ENCODE measurements at regions not wholly inside any gene's neighbourhood (a gene's known extent, or its start where the extent isn't known, plus 50 kb on each side); places are given as distances from the start of the nearest gene placed in this dataset.

DNA sequence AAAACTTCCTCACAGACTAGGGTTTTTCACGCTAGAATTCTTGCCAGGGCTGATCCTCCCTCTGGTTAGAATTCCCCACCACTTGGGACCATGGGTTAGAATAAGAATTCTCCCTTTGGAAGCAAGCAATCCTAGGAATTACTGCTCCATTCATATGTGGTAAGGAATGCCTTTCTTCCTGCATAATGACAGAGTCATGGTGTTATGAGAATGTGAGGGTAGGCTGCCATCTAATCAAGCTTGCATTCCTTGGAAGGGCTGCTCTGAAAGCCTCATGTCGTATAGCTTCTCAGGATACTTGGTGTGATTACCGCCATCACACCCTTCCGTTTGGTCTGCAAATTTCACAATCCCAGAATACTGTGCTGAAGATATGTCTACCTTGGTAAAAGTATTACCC is 1282.4 kb upstream of the PIK3C3 start:
- in situ Hi-C loops (cut with MboI) = no loop called here
- ATAC-seq (no peak), FAIRE-seq (no peak), DNase-seq (ENCODE audit: low read depth, low spot score) (no peak)
- intact Hi-C loops (cut with micrococcal nuclease; ENCODE audit: unreplicated experiment) = no loop called here
- POLR2A ChIA-PET = no interaction called here
- no peaks in the 10 kb centered on the region for H3K4me1 ChIP-seq (ENCODE audit: control insufficient read depth, insufficient read depth, low read length)
- RAD21 ChIA-PET (ENCODE audit: unreplicated experiment) = no interaction called here
- no peak overlapping the region for H2AFZ ChIP-seq (ENCODE audit: control insufficient read depth, low read depth, low read length)
- no peaks in the 10 kb centered on the region for H3K79me2 ChIP-seq (ENCODE audit: control insufficient read depth, insufficient read depth, low read length)
- no TSS peak for BruUV-seq (replicated peaks)
- TF ChIP-seq PAX8 (IDR thresholded peaks at IDR 0.05) (no peak), NFIC (IDR thresholded peaks at IDR 0.05; ENCODE audit: low read depth, low read length) (no peak), SP1 (IDR thresholded peaks at IDR 0.05; ENCODE audit: low read depth, low read length) (no peak), EED (IDR thresholded peaks at IDR 0.05; ENCODE audit: low read depth) (no peak), SMARCA5 (IDR thresholded peaks at IDR 0.05) (no peak), ZSCAN29 (IDR thresholded peaks at IDR 0.05) (no peak), RUNX3 (IDR thresholded peaks at IDR 0.05; ENCODE audit: low read length) (no peak), FOS (IDR thresholded peaks at IDR 0.05; ENCODE audit: borderline replicate concordance, extremely low read depth, insufficient read length) (no peak), BCL11A (IDR thresholded peaks at IDR 0.05; ENCODE audit: low read depth, low read length) (no peak), SPI1 (IDR thresholded peaks at IDR 0.05; ENCODE audit: borderline replicate concordance, insufficient read depth, low read depth, low read length) (no peak), KDM1A (IDR thresholded peaks at IDR 0.05; ENCODE audit: borderline replicate concordance) (no peak), JUNB (IDR thresholded peaks at IDR 0.05) (no peak)
- TF ChIP-seq, protein P1, sequence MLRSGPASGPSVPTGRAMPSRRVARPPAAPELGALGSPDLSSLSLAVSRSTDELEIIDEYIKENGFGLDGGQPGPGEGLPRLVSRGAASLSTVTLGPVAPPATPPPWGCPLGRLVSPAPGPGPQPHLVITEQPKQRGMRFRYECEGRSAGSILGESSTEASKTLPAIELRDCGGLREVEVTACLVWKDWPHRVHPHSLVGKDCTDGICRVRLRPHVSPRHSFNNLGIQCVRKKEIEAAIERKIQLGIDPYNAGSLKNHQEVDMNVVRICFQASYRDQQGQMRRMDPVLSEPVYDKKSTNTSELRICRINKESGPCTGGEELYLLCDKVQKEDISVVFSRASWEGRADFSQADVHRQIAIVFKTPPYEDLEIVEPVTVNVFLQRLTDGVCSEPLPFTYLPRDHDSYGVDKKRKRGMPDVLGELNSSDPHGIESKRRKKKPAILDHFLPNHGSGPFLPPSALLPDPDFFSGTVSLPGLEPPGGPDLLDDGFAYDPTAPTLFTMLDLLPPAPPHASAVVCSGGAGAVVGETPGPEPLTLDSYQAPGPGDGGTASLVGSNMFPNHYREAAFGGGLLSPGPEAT (IDR thresholded peaks at IDR 0.05; ENCODE audit: low read depth) = no peak
- TF ChIP-seq, protein P2, sequence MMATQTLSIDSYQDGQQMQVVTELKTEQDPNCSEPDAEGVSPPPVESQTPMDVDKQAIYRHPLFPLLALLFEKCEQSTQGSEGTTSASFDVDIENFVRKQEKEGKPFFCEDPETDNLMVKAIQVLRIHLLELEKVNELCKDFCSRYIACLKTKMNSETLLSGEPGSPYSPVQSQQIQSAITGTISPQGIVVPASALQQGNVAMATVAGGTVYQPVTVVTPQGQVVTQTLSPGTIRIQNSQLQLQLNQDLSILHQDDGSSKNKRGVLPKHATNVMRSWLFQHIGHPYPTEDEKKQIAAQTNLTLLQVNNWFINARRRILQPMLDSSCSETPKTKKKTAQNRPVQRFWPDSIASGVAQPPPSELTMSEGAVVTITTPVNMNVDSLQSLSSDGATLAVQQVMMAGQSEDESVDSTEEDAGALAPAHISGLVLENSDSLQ (IDR thresholded peaks at IDR 0.05) = no peak
- TF ChIP-seq, protein P3, sequence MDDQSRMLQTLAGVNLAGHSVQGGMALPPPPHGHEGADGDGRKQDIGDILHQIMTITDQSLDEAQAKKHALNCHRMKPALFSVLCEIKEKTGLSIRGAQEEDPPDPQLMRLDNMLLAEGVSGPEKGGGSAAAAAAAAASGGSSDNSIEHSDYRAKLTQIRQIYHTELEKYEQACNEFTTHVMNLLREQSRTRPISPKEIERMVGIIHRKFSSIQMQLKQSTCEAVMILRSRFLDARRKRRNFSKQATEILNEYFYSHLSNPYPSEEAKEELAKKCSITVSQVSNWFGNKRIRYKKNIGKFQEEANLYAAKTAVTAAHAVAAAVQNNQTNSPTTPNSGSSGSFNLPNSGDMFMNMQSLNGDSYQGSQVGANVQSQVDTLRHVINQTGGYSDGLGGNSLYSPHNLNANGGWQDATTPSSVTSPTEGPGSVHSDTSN (IDR thresholded peaks at IDR 0.05; ENCODE audit: insufficient replicate concordance, low read depth, low read length) = no peak
- TF ChIP-seq, protein P4, sequence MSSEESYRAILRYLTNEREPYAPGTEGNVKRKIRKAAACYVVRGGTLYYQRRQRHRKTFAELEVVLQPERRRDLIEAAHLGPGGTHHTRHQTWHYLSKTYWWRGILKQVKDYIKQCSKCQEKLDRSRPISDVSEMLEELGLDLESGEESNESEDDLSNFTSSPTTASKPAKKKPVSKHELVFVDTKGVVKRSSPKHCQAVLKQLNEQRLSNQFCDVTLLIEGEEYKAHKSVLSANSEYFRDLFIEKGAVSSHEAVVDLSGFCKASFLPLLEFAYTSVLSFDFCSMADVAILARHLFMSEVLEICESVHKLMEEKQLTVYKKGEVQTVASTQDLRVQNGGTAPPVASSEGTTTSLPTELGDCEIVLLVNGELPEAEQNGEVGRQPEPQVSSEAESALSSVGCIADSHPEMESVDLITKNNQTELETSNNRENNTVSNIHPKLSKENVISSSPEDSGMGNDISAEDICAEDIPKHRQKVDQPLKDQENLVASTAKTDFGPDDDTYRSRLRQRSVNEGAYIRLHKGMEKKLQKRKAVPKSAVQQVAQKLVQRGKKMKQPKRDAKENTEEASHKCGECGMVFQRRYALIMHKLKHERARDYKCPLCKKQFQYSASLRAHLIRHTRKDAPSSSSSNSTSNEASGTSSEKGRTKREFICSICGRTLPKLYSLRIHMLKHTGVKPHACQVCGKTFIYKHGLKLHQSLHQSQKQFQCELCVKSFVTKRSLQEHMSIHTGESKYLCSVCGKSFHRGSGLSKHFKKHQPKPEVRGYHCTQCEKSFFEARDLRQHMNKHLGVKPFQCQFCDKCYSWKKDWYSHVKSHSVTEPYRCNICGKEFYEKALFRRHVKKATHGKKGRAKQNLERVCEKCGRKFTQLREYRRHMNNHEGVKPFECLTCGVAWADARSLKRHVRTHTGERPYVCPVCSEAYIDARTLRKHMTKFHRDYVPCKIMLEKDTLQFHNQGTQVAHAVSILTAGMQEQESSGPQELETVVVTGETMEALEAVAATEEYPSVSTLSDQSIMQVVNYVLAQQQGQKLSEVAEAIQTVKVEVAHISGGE (CRISPR knock-in tag; IDR thresholded peaks at IDR 0.05) = no peak
- TF ChIP-seq, protein P5, sequence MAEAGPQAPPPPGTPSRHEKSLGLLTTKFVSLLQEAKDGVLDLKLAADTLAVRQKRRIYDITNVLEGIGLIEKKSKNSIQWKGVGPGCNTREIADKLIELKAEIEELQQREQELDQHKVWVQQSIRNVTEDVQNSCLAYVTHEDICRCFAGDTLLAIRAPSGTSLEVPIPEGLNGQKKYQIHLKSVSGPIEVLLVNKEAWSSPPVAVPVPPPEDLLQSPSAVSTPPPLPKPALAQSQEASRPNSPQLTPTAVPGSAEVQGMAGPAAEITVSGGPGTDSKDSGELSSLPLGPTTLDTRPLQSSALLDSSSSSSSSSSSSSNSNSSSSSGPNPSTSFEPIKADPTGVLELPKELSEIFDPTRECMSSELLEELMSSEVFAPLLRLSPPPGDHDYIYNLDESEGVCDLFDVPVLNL (IDR thresholded peaks at IDR 0.05; ENCODE audit: low read depth, low read length) = no peak
- H3K9ac ChIP-seq (ENCODE audit: control insufficient read depth, insufficient read depth, low read length) = no peak overlapping the region
- no peak overlapping the region for H3K4me3 ChIP-seq
- CTCF ChIA-PET = no interaction called here
- no peak overlapping the region for H3K4me2 ChIP-seq (ENCODE audit: control insufficient read depth, insufficient read depth)
- SMC1A ChIA-PET (ENCODE audit: uncharacterized antibody, unreplicated experiment) = no interaction called here
- no peak overlapping the region for H3K27ac ChIP-seq (ENCODE audit: control insufficient read depth, insufficient read depth)
- H4K20me1 ChIP-seq (ENCODE audit: control insufficient read depth, insufficient read depth) = no peaks in the 10 kb centered on the region
- H3K9me3 ChIP-seq (replicated peaks; ENCODE audit: control insufficient read depth, insufficient read depth, low read length) = no peaks in the 10 kb centered on the region
- WGBS (ENCODE audit: insufficient coverage, insufficient replicate concordance, low lambda C conversion rate, missing lambda C conversion rate) = 41% methylated on average over 4 of the region's 4 CpGs
- no peaks in the 10 kb centered on the region for H3K36me3 ChIP-seq (ENCODE audit: control insufficient read depth in 2 of 2, insufficient read depth in 2 of 2, low read length in 1 of 2)
- H3K27me3 ChIP-seq (replicated peaks in 1 of 2; ENCODE audit: control insufficient read depth in 2 of 2, insufficient read depth in 2 of 2, low read length in 1 of 2) = no peaks in the 10 kb centered on the region

All from GM12878 (cell line).